K562 (cell line): ENCODE measurements at regions not wholly inside any gene's neighbourhood (a gene's known extent, or its start where the extent isn't known, plus 50 kb on each side); places are given as distances from the start of the nearest gene placed in this dataset.

ENCODE experiments used
- BRF2 ChIP-seq: IDR thresholded peaks from 3 replicates; pipeline ENCODE4 v1.6.1; 2011; ENCODE audit warnings: borderline replicate concordance, mild to moderate bottlenecking; ENCODE audit not compliant: insufficient read length, insufficient read depth
- CBX5 ChIP-seq: IDR thresholded peaks from 2 replicates; pipeline ENCODE4 v1.6.1; 2014; ENCODE audit warnings: low read depth, borderline replicate concordance
- FOXK2 ChIP-seq, 2 experiments: fragments of 450-650 bp; IDR thresholded peaks in 1 of 2; conservative IDR thresholded peaks in 1 of 2; 2 replicates each; pipeline ENCODE4 v1.6.1; 2016; ENCODE audit warnings: low read depth in 2 of 2, mild to moderate bottlenecking in 1 of 2
- HDAC3 ChIP-seq: fragments of 450-650 bp; IDR thresholded peaks from 2 replicates; pipeline ENCODE4 v1.6.1; 2018; ENCODE audit warnings: borderline replicate concordance, mild to moderate bottlenecking, moderate library complexity; ENCODE audit not compliant: partially characterized antibody
- KLF6 ChIP-seq: fragments of 250-450 bp; sonication (Bioruptor Pico); IDR thresholded peaks from 2 replicates; pipeline ENCODE4 v1.4.0; 2020; ENCODE audit warnings: mild to moderate bottlenecking, moderate library complexity, borderline replicate concordance
- MAFG ChIP-seq: fragments of 450-650 bp; conservative IDR thresholded peaks from 2 replicates; pipeline ENCODE4 v1.6.1; 2016; ENCODE audit warnings: missing genetic modification characterization, missing compliant biosample characterization
- MXI1 ChIP-seq: IDR thresholded peaks from 2 replicates; pipeline ENCODE4 v1.6.1; 2011; ENCODE audit warnings: low read depth, mild to moderate bottlenecking, improper control_type of control experiment, low read length
- NFATC3 ChIP-seq: fragments of 450-650 bp; IDR thresholded peaks from 2 replicates; pipeline ENCODE4 v1.6.1; 2017; ENCODE audit warnings: mild to moderate bottlenecking
- THRA ChIP-seq: fragments of 450-650 bp; IDR thresholded peaks from 2 replicates; pipeline ENCODE4 v1.6.1; 2017; ENCODE audit warnings: mild to moderate bottlenecking, moderate library complexity
- ZNF316 ChIP-seq: fragments of 450-650 bp; IDR thresholded peaks from 2 replicates; pipeline ENCODE4 v1.6.1; 2016
- ZNF324 ChIP-seq: fragments of 250-450 bp; sonication (Bioruptor Pico); IDR thresholded peaks from 2 replicates; pipeline ENCODE4 v1.4.0; 2020; ENCODE audit warnings: mild to moderate bottlenecking
- ZNF778 ChIP-seq: fragments of 450-650 bp; formaldehyde crosslinking; IDR thresholded peaks from 2 replicates; pipeline ENCODE4 v1.4.0; 2020; ENCODE audit warnings: mild to moderate bottlenecking, moderate library complexity
- TF ChIP-seq, protein P1 (sequence below): sonication (generic); formaldehyde crosslinking; IDR thresholded peaks from 2 replicates; pipeline ENCODE4 v1.8.1; 2023; ENCODE audit warnings: mild to moderate bottlenecking, missing genetic modification reagents
- TF ChIP-seq, protein P2 (sequence below): fragments of 450-650 bp; formaldehyde crosslinking; IDR thresholded peaks from 2 replicates; pipeline ENCODE4 v1.4.0; 2020; ENCODE audit warnings: mild to moderate bottlenecking, moderate library complexity
- TF ChIP-seq, protein P3 (sequence below): fragments of 450-650 bp; formaldehyde crosslinking; IDR thresholded peaks from 2 replicates; pipeline ENCODE4 v1.4.0; 2020; ENCODE audit warnings: mild to moderate bottlenecking, moderate library complexity
- TF ChIP-seq, protein P4 (sequence below): IDR thresholded peaks from 2 replicates; pipeline ENCODE4 v1.6.1; 2011; ENCODE audit warnings: borderline replicate concordance, low read depth, mild to moderate bottlenecking, moderate library complexity, low read length; ENCODE audit not compliant: insufficient read depth, poor library complexity, severe bottlenecking
- TF ChIP-seq, protein P5 (sequence below): fragments of 250-450 bp; sonication (Bioruptor Pico); IDR thresholded peaks from 2 replicates; pipeline ENCODE4 v1.8.0; 2021; ENCODE audit warnings: moderate library complexity, mild to moderate bottlenecking, inconsistent platforms

GRCh38 chr12:33678221-33678964 is 238.8 kb upstream of the SYT10 start (continued):
- no peak for TF ChIP-seq BRF2
- TF ChIP-seq, protein P1, sequence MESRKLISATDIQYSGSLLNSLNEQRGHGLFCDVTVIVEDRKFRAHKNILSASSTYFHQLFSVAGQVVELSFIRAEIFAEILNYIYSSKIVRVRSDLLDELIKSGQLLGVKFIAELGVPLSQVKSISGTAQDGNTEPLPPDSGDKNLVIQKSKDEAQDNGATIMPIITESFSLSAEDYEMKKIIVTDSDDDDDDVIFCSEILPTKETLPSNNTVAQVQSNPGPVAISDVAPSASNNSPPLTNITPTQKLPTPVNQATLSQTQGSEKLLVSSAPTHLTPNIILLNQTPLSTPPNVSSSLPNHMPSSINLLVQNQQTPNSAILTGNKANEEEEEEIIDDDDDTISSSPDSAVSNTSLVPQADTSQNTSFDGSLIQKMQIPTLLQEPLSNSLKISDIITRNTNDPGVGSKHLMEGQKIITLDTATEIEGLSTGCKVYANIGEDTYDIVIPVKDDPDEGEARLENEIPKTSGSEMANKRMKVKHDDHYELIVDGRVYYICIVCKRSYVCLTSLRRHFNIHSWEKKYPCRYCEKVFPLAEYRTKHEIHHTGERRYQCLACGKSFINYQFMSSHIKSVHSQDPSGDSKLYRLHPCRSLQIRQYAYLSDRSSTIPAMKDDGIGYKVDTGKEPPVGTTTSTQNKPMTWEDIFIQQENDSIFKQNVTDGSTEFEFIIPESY (CRISPR knock-in tag) = no peak
- TF ChIP-seq MAFG (tag) = peak; percentile 29; the same call in 1 of the 2 replicates
- no peak for TF ChIP-seq CBX5
- TF ChIP-seq, protein P2, sequence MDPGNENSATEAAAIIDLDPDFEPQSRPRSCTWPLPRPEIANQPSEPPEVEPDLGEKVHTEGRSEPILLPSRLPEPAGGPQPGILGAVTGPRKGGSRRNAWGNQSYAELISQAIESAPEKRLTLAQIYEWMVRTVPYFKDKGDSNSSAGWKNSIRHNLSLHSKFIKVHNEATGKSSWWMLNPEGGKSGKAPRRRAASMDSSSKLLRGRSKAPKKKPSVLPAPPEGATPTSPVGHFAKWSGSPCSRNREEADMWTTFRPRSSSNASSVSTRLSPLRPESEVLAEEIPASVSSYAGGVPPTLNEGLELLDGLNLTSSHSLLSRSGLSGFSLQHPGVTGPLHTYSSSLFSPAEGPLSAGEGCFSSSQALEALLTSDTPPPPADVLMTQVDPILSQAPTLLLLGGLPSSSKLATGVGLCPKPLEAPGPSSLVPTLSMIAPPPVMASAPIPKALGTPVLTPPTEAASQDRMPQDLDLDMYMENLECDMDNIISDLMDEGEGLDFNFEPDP (CRISPR knock-in tag) = no peak
- TF ChIP-seq ZNF316 = 0 out of 2 replicates have a peak, but pooled peaks have one; percentile 1
- no peak for TF ChIP-seq THRA
- TF ChIP-seq ZNF324 (CRISPR knock-in tag) = no peak
- TF ChIP-seq, protein P3, sequence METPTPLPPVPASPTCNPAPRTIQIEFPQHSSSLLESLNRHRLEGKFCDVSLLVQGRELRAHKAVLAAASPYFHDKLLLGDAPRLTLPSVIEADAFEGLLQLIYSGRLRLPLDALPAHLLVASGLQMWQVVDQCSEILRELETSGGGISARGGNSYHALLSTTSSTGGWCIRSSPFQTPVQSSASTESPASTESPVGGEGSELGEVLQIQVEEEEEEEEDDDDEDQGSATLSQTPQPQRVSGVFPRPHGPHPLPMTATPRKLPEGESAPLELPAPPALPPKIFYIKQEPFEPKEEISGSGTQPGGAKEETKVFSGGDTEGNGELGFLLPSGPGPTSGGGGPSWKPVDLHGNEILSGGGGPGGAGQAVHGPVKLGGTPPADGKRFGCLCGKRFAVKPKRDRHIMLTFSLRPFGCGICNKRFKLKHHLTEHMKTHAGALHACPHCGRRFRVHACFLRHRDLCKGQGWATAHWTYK = no peak
- no peak for TF ChIP-seq HDAC3
- TF ChIP-seq, protein P4, sequence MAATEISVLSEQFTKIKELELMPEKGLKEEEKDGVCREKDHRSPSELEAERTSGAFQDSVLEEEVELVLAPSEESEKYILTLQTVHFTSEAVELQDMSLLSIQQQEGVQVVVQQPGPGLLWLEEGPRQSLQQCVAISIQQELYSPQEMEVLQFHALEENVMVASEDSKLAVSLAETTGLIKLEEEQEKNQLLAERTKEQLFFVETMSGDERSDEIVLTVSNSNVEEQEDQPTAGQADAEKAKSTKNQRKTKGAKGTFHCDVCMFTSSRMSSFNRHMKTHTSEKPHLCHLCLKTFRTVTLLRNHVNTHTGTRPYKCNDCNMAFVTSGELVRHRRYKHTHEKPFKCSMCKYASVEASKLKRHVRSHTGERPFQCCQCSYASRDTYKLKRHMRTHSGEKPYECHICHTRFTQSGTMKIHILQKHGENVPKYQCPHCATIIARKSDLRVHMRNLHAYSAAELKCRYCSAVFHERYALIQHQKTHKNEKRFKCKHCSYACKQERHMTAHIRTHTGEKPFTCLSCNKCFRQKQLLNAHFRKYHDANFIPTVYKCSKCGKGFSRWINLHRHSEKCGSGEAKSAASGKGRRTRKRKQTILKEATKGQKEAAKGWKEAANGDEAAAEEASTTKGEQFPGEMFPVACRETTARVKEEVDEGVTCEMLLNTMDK = no peak
- no peak for TF ChIP-seq ZNF778 (CRISPR knock-in tag)
- no peak for TF ChIP-seq KLF6 (CRISPR knock-in tag)
- no peak for TF ChIP-seq MXI1
- 0 out of 4 replicates have a peak, but pooled peaks of 1 of the 2 experiments have one; percentile 43 for TF ChIP-seq FOXK2 (conservative IDR thresholded peaks at IDR 0.05 in 1 of 2, IDR thresholded peaks at IDR 0.05 in 1 of 2; ENCODE audit: low read depth in 2 of 2)
- no peak for TF ChIP-seq NFATC3
- TF ChIP-seq, protein P5, sequence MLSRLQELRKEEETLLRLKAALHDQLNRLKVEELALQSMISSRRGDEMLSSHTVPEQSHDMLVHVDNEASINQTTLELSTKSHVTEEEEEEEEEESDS (CRISPR knock-in tag) = no peak
